Breast epithelium (tissue), 3 donors: ENCODE measurements at regions not wholly inside any gene's neighbourhood (a gene's known extent, or its start where the extent isn't known, plus 50 kb on each side); places are given as distances from the start of the nearest gene placed in this dataset.

Experiments
- POLR2A ChIP-seq: fragments of 450-650 bp; IDR thresholded peaks from one replicate; pipeline ENCODE4 v1.6.1; 2016; ENCODE audit warnings: antibody characterized with exemption, mild to moderate bottlenecking, moderate library complexity
- TF ChIP-seq, protein P1 (sequence below), 3 donors: fragments of 450-650 bp; IDR thresholded peaks; one replicate each; pipeline ENCODE4 v1.5.1; 2016 to 2017; ENCODE audit warnings: antibody characterized with exemption in 3 of 3, mild to moderate bottlenecking in 3 of 3, moderate library complexity in 3 of 3

DNA sequence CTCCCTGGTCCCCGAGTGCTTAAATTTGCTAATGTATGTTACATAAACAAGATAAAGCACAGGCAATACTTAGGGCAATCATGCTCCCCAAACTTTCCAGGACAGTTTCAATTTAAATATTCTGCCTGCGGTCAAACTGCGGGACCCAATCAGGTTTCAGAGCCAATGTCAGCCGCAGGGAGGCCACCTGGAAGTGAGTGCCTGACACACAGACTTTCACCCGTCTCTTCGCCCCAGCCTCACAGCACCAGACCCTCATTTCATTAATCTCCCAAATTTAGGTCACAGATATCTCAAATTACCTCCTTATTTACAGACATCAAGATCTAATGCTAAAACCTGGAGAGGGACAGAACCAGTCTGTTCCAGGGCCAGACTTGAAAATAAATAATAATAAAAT lies 107.2 kb upstream of the ALDH1A3 start:
- no peak for TF ChIP-seq POLR2A
- TF ChIP-seq, protein P1, sequence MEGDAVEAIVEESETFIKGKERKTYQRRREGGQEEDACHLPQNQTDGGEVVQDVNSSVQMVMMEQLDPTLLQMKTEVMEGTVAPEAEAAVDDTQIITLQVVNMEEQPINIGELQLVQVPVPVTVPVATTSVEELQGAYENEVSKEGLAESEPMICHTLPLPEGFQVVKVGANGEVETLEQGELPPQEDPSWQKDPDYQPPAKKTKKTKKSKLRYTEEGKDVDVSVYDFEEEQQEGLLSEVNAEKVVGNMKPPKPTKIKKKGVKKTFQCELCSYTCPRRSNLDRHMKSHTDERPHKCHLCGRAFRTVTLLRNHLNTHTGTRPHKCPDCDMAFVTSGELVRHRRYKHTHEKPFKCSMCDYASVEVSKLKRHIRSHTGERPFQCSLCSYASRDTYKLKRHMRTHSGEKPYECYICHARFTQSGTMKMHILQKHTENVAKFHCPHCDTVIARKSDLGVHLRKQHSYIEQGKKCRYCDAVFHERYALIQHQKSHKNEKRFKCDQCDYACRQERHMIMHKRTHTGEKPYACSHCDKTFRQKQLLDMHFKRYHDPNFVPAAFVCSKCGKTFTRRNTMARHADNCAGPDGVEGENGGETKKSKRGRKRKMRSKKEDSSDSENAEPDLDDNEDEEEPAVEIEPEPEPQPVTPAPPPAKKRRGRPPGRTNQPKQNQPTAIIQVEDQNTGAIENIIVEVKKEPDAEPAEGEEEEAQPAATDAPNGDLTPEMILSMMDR (IDR thresholded peaks at IDR 0.05), result no peak
